K562 (cell line): ENCODE measurements at regions not wholly inside any gene's neighbourhood (a gene's known extent, or its start where the extent isn't known, plus 50 kb on each side); places are given as distances from the start of the nearest gene placed in this dataset.

Source experiments
- ATAC-seq: fragments of 200-7000 bp; cut with Tn5 transposase; 3 replicates; pipeline ENCODE4 v1.9.1; 2020; ENCODE audit warnings: moderate library complexity
- BruUV-seq: library from RNA; stranded (reverse); fragments of 400-500 nt; replicated peaks from 2 replicates; lab custom pipeline; 2021; lab: Mats Ljungman, UMichigan
- CTCF ChIA-PET: fragments of 300-600 bp; formaldehyde crosslinking; extraction: SDS; loops from one replicate; lab custom pipeline; 2021; ENCODE audit warnings: low intra/inter-chr PET ratio; lab: Yijun Ruan, JAX
- POLR2A ChIA-PET: fragments of 300-600, 350-650 bp; sonication (Branson Sonifier 250); formaldehyde crosslinking; extraction: SDS; loops from one replicate; lab custom pipeline; 2021; ENCODE audit warnings: antibody characterized with exemption, inconsistent platforms; lab: Yijun Ruan, JAX
- DNase-seq, 4 experiments: peaks; one replicate each; pipeline versions ENCODE4 v3.0.0 to v3.0.0-alpha.2; 2011 to 2018; ENCODE audit warnings: low spot score in 3 of 4, mixed read lengths in 3 of 4; ENCODE audit errors: extremely low read depth in 1 of 4
- FAIRE-seq: peaks from 2 replicates; lab custom pipeline; 2011; peaks lifted over from hg19 to GRCh38; lab: Jason Lieb, UNC
- H2AFZ ChIP-seq: 2 replicates; pipeline ENCODE4 v1.6.0; 2011; ENCODE audit warnings: low read depth, low read length, control low read depth, inconsistent platforms
- H3K27ac ChIP-seq: fragments of 200-600 bp; 3 replicates; pipeline ENCODE4 v1.8.0; 2011; ENCODE audit warnings: low read depth, mild to moderate bottlenecking, control low read depth, inconsistent platforms, low read length, moderate library complexity, mixed read lengths; ENCODE audit errors: extremely low read depth
- H3K27me3 ChIP-seq, 2 experiments: fragments of 300-600 bp in 1 of 2; 2 replicates in 1 of 2; 3 replicates in 1 of 2; pipeline versions ENCODE4 v1.6.0 to v1.8.0; 2011; ENCODE audit warnings: inconsistent platforms in 2 of 2, low read length in 2 of 2, mild to moderate bottlenecking in 1 of 2, mixed read lengths in 1 of 2, moderate library complexity in 1 of 2; ENCODE audit not compliant: control insufficient read depth in 2 of 2, insufficient read depth in 2 of 2
- H3K36me3 ChIP-seq: fragments of 300-600 bp; 3 replicates; pipeline ENCODE4 v1.8.0; 2011; ENCODE audit warnings: mild to moderate bottlenecking, low read length, inconsistent platforms; ENCODE audit not compliant: control insufficient read depth, insufficient read depth
- H3K4me1 ChIP-seq, 2 experiments: fragments of 200-600 bp in 1 of 2; replicated peaks in 1 of 2; 2 replicates in 1 of 2; 3 replicates in 1 of 2; pipeline versions ENCODE4 v1.5.1 to v1.8.0; 2011; ENCODE audit warnings: inconsistent platforms in 2 of 2, low read length in 2 of 2, mild to moderate bottlenecking in 1 of 2, mixed read lengths in 1 of 2, moderate library complexity in 1 of 2; ENCODE audit not compliant: control insufficient read depth in 2 of 2, insufficient read depth in 2 of 2
- H3K4me2 ChIP-seq: 2 replicates; pipeline ENCODE4 v1.6.1; 2011; ENCODE audit warnings: low read length, control low read depth, inconsistent platforms, mixed read lengths; ENCODE audit not compliant: insufficient read depth
- H3K4me3 ChIP-seq: fragments of 200-600 bp; sonication (generic), shearing (Covaris generic); 2 replicates; pipeline ENCODE4 v1.5.1; 2016; ENCODE audit warnings: control low read depth, inconsistent platforms
- H3K79me2 ChIP-seq: fragments of 200-600 bp; 3 replicates; pipeline ENCODE4 v1.8.0; 2011; ENCODE audit warnings: low read length, inconsistent platforms; ENCODE audit not compliant: control insufficient read depth, insufficient read depth
- H3K9ac ChIP-seq, 2 experiments: 2 replicates each; pipeline versions ENCODE4 v1.6.0 to v1.6.1; 2011; ENCODE audit warnings: low read depth in 2 of 2, low read length in 2 of 2, control low read depth in 1 of 2, inconsistent platforms in 1 of 2, mild to moderate bottlenecking in 1 of 2, mixed read lengths in 1 of 2; ENCODE audit not compliant: insufficient read depth in 1 of 2
- H3K9me1 ChIP-seq: one replicate; pipeline ENCODE4 v1.6.0; 2011; ENCODE audit warnings: inconsistent platforms, mild to moderate bottlenecking, low read length, moderate library complexity; ENCODE audit not compliant: control insufficient read depth, insufficient read depth
- H3K9me3 ChIP-seq: replicated peaks from 2 replicates; pipeline ENCODE4 v1.5.1; 2011; ENCODE audit warnings: low read depth, low read length, inconsistent platforms; ENCODE audit not compliant: control insufficient read depth, insufficient read depth
- H4K20me1 ChIP-seq: replicated peaks from 2 replicates; pipeline ENCODE4 v1.6.1; 2011; ENCODE audit warnings: low read length, inconsistent platforms, mixed read lengths; ENCODE audit not compliant: control insufficient read depth, insufficient read depth
- BRF1 ChIP-seq: IDR thresholded peaks from 3 replicates; pipeline ENCODE4 v1.6.1; 2011; ENCODE audit warnings: borderline replicate concordance, mild to moderate bottlenecking; ENCODE audit not compliant: insufficient read length; ENCODE audit errors: extremely low read depth
- CBFA2T3 ChIP-seq: fragments of 450-650 bp; IDR thresholded peaks from 2 replicates; pipeline ENCODE4 v1.6.1; 2017
- DNMT1 ChIP-seq: fragments of 450-650 bp; IDR thresholded peaks from 2 replicates; pipeline ENCODE4 v1.6.1; 2016; ENCODE audit warnings: antibody characterized with exemption, mild to moderate bottlenecking
- NFIC ChIP-seq: fragments of 450-650 bp; IDR thresholded peaks from 2 replicates; pipeline ENCODE4 v1.6.1; 2017; ENCODE audit warnings: mild to moderate bottlenecking, inconsistent platforms
- NFIX ChIP-seq: fragments of 250-450 bp; sonication (Bioruptor Pico); IDR thresholded peaks from 2 replicates; pipeline ENCODE4 v1.4.0; 2020; ENCODE audit warnings: low read depth, mild to moderate bottlenecking, moderate library complexity
- TAF9B ChIP-seq: fragments of 450-650 bp; IDR thresholded peaks from 2 replicates; pipeline ENCODE4 v1.6.1; 2018; ENCODE audit warnings: mild to moderate bottlenecking; ENCODE audit not compliant: partially characterized antibody
- THRB ChIP-seq: fragments of 450-650 bp; formaldehyde crosslinking; conservative IDR thresholded peaks from 2 replicates; pipeline ENCODE4 v1.4.0; 2022; ENCODE audit warnings: mild to moderate bottlenecking, missing genetic modification characterization
- UBTF ChIP-seq, 2 experiments: IDR thresholded peaks; 2 replicates each; pipeline ENCODE4 v1.6.1; 2012; ENCODE audit warnings: improper control_type of control experiment in 2 of 2, low read depth in 2 of 2, low read length in 2 of 2, borderline replicate concordance in 1 of 2
- ZKSCAN1 ChIP-seq: fragments of 150-350 bp; IDR thresholded peaks from 2 replicates; pipeline ENCODE4 v1.6.1; 2016; ENCODE audit warnings: low read depth, low read length
- WGBS: fragments of 100-300 bp; shearing (Covaris generic); methylation state at CpG from one replicate; pipeline ENCODE4 v1.1.6; 2016; ENCODE audit warnings: low coverage, mixed read lengths; ENCODE audit not compliant: insufficient coverage; ENCODE audit errors: missing lambda C conversion rate; 5-methylcytosine and 5-hydroxymethylcytosine counted together
- in situ Hi-C: fragments of 300-500 bp; cut with MboI; formaldehyde crosslinking; loops from 4 replicates; pipeline ENCODE4 v1.15.0; 2018; ENCODE audit warnings: inconsistent platforms, mixed read lengths
- intact Hi-C: fragments of 100-400 bp; cut with micrococcal nuclease; formaldehyde crosslinking; loops from 2 replicates; pipeline ENCODE4 v1.14.2; 2022

GRCh38 chr10:8235253-8236027, 181.0 kb downstream of the GATA3 start:
- Histone ChIP-seq H3K9me1 (peaks cover 3% of the 10 kb centered on the region), H3K4me3 (no peak overlapping the region), H3K27me3 (no peaks in the 10 kb centered on the region; a peak in 2 of 5 replicates), H3K4me1 (no peaks in the 10 kb centered on the region), H3K4me2 (0 out of 2 replicates have a peak overlapping the region, but pooled peaks have one; percentile 18), H3K36me3 (no peaks in the 10 kb centered on the region), H3K27ac (no peak overlapping the region), H4K20me1 (no peaks in the 10 kb centered on the region), H3K9ac (no peak overlapping the region), H2AFZ (no peak overlapping the region; the same call in 1 of the 2 replicates), H3K79me2 (no peaks in the 10 kb centered on the region), H3K9me3 (no peaks in the 10 kb centered on the region)
- no TSS peak for BruUV-seq
- ATAC-seq = peak; percentile 100
- CTCF ChIA-PET = no interaction called here
- DNase-seq = peak; percentile 40 to 81 (median 72)
- POLR2A ChIA-PET = no interaction called here
- FAIRE-seq = no peak
- in situ Hi-C loops (no loop called here), intact Hi-C loops (no loop called here)
- 20% methylated on average over 17 of the region's 25 CpGs for WGBS
- TF ChIP-seq NFIC = peak; percentile 89
- no peak for TF ChIP-seq TAF9B
- peak; percentile 60; the same call in 1 of the 2 replicates for TF ChIP-seq NFIX
- TF ChIP-seq ZKSCAN1 = peak; percentile 32; the same call in 1 of the 2 replicates
- no peak for TF ChIP-seq DNMT1

- Histone ChIP-seq H3K27ac (no peak overlapping the region), H3K4me3 (no peak overlapping the region), H3K9ac (no peak overlapping the region), H3K9me1 (peaks cover 3% of the 10 kb centered on the region), H3K79me2 (no peaks in the 10 kb centered on the region), H3K4me1 (no peaks in the 10 kb centered on the region), H3K4me2 (no peak overlapping the region), H4K20me1 (no peaks in the 10 kb centered on the region), H3K36me3 (no peaks in the 10 kb centered on the region), H3K27me3 (no peaks in the 10 kb centered on the region; a peak in 2 of 5 replicates), H3K9me3 (no peaks in the 10 kb centered on the region), H2AFZ (no peak overlapping the region)
- DNase-seq (no peak), FAIRE-seq (no peak), ATAC-seq (no peak)
- CTCF ChIA-PET = no interaction called here
- intact Hi-C loops = no loop called here
- TF ChIP-seq BRF1 (no peak), CBFA2T3 (0 out of 2 replicates have a peak, but pooled peaks have one; percentile 12), THRB (CRISPR knock-in tag) (no peak), UBTF (IDR thresholded peaks at IDR 0.05; ENCODE audit: borderline replicate concordance in 1 of 2, low read depth in 2 of 2, low read length in 2 of 2) (no peak)
- WGBS = 0% methylated on average over 7 of the region's 7 CpGs
- in situ Hi-C loops = no loop called here
- POLR2A ChIA-PET = interaction anchor here (0.6 kb wide), 1 partner anchor 39 kb away, joined by 3 read pairs; no protein-coding TSS in a partner anchor
- no TSS peak for BruUV-seq
Observed at GRCh38 chr10:8238986-8239385, 184.5 kb downstream of the GATA3 start.
